ENCODE measurements at regions not wholly inside any gene's neighbourhood (a gene's known extent, or its start where the extent isn't known, plus 50 kb on each side); places are given as distances from the start of the nearest gene placed in this dataset.

- H3K4me3 ChIP-seq: no peak overlapping the region
- no peaks in the 10 kb centered on the region for H3K9me3 ChIP-seq
- intact Hi-C loops (cut with DNase I): no loop called here
- no peaks in the 10 kb centered on the region for H3K27me3 ChIP-seq
- no peak for DNase-seq (ENCODE audit: low spot score in 2 of 2)
- H3K27ac ChIP-seq: no peak overlapping the region
- no peaks in the 10 kb centered on the region for H3K36me3 ChIP-seq
- no peaks in the 10 kb centered on the region for H3K4me1 ChIP-seq
- TF ChIP-seq CTCF (IDR thresholded peaks at IDR 0.05): no peak
Observed at GRCh38 chr5:3856036-3856435, 260.4 kb downstream of the IRX1 start.

GRCh38 chr5:3858524-3858923 lies 262.9 kb downstream of the IRX1 start:
- no peak for DNase-seq (ENCODE audit: low spot score in 2 of 2)
- intact Hi-C loops (cut with DNase I): no loop called here
- no peak overlapping the region for H3K27ac ChIP-seq
- no peak for TF ChIP-seq CTCF (IDR thresholded peaks at IDR 0.05)
- no peaks in the 10 kb centered on the region for H3K27me3 ChIP-seq
- no peaks in the 10 kb centered on the region for H3K36me3 ChIP-seq
- no peaks in the 10 kb centered on the region for H3K4me1 ChIP-seq
- H3K4me3 ChIP-seq: no peak overlapping the region
- no peaks in the 10 kb centered on the region for H3K9me3 ChIP-seq

GRCh38 chr5:3862906-3863305 lies 267.3 kb downstream of the IRX1 start:
- H3K36me3 ChIP-seq: no peaks in the 10 kb centered on the region
- H3K27me3 ChIP-seq: no peaks in the 10 kb centered on the region
- intact Hi-C loops (cut with DNase I): no loop called here
- H3K27ac ChIP-seq: no peak overlapping the region
- no peak overlapping the region for H3K4me3 ChIP-seq
- no peak for TF ChIP-seq CTCF (IDR thresholded peaks at IDR 0.05)
- H3K9me3 ChIP-seq: no peaks in the 10 kb centered on the region
- DNase-seq (ENCODE audit: low spot score in 2 of 2): no peak
- no peaks in the 10 kb centered on the region for H3K4me1 ChIP-seq

- DNase-seq (ENCODE audit: low spot score in 2 of 2): no peak
- Histone ChIP-seq H3K27ac (no peak overlapping the region), H3K9me3 (no peaks in the 10 kb centered on the region), H3K4me3 (no peak overlapping the region), H3K36me3 (no peaks in the 10 kb centered on the region), H3K27me3 (no peaks in the 10 kb centered on the region), H3K4me1 (no peaks in the 10 kb centered on the region)
- intact Hi-C loops (cut with DNase I): no loop called here
- TF ChIP-seq CTCF (IDR thresholded peaks at IDR 0.05): no peak
Observed at GRCh38 chr5:3875144-3875543, 279.5 kb downstream of the IRX1 start.

GRCh38 chr5:3878267-3878666 lies 282.6 kb downstream of the IRX1 start:
- no peak for TF ChIP-seq CTCF (IDR thresholded peaks at IDR 0.05)
- Histone ChIP-seq H3K27ac (no peak overlapping the region), H3K27me3 (no peaks in the 10 kb centered on the region), H3K4me1 (no peaks in the 10 kb centered on the region), H3K36me3 (no peaks in the 10 kb centered on the region), H3K9me3 (no peaks in the 10 kb centered on the region), H3K4me3 (no peak overlapping the region)
- no peak for DNase-seq (ENCODE audit: low spot score in 2 of 2)
- intact Hi-C loops (cut with DNase I): no loop called here

GRCh38 chr5:3883040-3883439 lies 287.4 kb downstream of the IRX1 start:
- Histone ChIP-seq H3K27me3 (no peaks in the 10 kb centered on the region), H3K9me3 (no peaks in the 10 kb centered on the region), H3K36me3 (no peaks in the 10 kb centered on the region), H3K4me3 (no peak overlapping the region), H3K4me1 (no peaks in the 10 kb centered on the region), H3K27ac (no peak overlapping the region)
- no peak for TF ChIP-seq CTCF (IDR thresholded peaks at IDR 0.05)
- no peak for DNase-seq (ENCODE audit: low spot score in 2 of 2)
- intact Hi-C loops (cut with DNase I): no loop called here
